GM12872 (cell line): ENCODE measurements at regions not wholly inside any gene's neighbourhood (a gene's known extent, or its start where the extent isn't known, plus 50 kb on each side); places are given as distances from the start of the nearest gene placed in this dataset.

ENCODE experiments used
- TF ChIP-seq, protein P1 (sequence below): IDR thresholded peaks from 3 replicates; pipeline ENCODE4 v1.5.1; 2011; ENCODE audit warnings: low read depth, mild to moderate bottlenecking, low read length, moderate library complexity; ENCODE audit not compliant: insufficient read depth

DNA sequence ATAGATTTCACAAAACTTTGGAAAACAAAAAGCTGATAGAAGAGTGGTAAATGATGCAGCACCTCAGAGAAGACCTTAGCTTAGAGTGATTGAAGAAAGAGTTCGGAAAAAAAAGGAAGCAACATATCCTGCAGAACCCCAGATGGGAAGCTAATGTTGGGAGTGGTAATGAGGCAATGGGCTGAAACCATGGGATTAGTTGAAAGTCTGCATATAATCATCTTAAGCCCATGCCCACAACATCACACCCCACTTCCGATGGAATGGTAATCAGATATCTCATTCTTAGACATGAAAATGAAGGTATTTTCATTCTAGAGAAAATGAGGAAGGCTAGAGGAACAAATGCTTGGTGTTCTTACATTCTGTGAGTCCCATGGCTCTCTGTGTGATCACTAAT, 146.3 kb upstream of the ADAMTS3 start:
- TF ChIP-seq, protein P1, sequence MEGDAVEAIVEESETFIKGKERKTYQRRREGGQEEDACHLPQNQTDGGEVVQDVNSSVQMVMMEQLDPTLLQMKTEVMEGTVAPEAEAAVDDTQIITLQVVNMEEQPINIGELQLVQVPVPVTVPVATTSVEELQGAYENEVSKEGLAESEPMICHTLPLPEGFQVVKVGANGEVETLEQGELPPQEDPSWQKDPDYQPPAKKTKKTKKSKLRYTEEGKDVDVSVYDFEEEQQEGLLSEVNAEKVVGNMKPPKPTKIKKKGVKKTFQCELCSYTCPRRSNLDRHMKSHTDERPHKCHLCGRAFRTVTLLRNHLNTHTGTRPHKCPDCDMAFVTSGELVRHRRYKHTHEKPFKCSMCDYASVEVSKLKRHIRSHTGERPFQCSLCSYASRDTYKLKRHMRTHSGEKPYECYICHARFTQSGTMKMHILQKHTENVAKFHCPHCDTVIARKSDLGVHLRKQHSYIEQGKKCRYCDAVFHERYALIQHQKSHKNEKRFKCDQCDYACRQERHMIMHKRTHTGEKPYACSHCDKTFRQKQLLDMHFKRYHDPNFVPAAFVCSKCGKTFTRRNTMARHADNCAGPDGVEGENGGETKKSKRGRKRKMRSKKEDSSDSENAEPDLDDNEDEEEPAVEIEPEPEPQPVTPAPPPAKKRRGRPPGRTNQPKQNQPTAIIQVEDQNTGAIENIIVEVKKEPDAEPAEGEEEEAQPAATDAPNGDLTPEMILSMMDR, result no peak

DNA sequence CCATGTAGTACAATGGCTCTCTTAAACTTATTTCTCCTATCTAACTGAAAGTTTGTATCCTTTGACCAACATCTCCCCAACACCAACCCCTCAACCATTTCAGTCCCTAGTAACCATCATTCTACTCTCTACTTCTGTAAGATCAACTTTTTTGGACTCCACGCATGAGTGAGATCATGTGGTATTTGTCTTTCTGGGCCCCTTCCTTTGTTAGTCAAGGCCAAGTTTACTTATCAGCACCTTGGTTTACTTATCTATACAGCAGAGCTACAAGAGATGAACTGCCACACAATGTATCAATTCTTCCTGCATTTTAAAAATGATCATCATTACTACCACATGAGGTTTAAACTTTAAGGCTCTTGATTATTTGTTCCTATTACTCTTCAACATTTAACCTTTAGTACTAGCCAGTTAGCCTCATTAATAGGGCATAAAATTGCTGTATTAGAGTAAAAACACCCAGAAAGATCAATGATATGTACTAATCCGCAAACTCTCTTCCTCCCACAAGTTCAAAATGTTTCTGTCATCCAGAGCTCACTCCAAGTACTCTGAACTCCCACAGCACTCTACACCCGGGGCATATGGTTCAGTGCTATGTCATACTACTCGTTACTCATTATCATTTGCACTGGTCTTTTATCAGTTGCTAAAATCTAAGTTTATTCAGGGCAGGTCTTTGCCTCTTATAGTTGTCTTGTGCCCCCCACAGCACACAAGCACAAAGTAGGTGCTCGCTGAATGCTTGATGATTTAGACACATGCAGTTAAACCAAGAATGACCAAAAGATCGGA, 145.7 kb upstream of the ADAMTS3 start:
- TF ChIP-seq, protein P1, result no peak

DNA sequence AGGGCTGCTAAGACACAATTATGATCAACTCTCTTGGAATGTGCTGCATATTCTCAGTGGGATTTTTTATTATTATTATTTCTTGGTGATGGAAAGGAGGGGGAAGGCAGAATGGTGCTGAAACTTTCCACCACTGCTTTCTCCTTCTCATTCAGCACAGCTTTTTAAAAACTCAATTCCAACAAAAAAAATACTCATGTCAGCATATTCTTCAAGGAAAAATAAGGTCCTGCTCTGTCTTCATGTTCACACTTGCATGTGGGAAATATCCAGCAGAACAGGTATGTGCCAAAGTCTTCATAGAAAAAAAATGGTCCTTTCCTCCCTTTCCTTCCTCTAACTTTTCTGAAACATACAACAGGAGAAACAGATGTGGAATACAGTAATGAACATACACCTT, 144.0 kb upstream of the ADAMTS3 start:
- TF ChIP-seq, protein P1, result no peak

DNA sequence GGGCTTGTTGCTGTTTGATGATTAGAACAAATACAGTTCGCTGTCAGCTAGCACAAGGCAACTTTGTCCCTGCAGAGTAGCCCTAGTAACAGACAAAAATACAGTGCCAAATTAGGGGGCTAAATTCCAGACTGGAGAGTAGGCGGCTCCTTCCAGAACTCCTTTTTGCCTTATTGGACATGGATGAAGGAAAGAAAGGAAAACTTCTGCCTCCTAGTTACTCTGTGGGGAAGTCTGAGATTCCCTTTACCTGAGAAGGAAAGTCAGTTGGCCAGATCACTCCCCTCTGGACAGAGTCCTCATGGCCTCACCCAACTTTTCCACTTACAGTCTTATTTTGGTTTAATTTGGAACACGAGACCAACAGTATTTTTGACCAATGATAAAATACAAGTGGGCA, 140.5 kb upstream of the ADAMTS3 start:
- TF ChIP-seq, protein P1, result no peak

DNA sequence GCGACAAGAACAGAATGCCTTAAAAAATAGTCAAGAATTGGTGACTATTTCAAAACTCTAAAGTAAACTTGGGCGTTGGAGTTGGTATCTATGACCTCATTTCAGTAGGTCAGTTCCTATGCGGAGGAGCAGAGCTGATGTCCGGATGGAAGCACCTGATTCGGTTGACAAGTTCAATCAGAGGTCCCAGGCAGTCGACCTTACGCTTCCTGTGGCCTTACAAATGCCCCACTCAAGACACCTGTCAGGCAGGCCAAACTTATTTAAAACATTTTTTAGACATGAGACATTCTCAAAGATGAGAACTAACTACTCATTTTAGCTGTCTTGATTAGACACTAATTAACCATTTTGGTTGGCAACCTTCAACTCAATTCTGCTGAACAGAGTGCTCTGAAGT, 137.7 kb upstream of the ADAMTS3 start:
- TF ChIP-seq, protein P1, result no peak

DNA sequence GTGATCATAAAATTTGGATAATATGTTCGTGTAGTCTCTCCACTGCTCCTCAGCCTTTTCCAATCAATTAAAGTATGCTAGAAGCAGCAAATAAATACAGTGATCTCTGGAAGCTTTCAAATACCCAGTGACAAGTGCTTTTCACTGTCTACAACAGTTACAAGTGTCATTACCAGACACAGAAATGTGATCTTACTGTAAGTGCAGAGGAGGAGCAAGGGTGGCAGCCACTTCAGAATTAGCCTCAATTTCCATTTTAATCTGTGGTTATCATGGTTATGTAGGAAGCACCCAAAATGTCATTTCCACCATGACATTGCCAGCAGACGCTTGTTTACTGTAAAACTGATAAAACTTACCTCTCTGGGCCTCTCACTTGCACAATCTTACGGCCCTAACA, 133.9 kb upstream of the ADAMTS3 start:
- TF ChIP-seq, protein P1, result no peak

DNA sequence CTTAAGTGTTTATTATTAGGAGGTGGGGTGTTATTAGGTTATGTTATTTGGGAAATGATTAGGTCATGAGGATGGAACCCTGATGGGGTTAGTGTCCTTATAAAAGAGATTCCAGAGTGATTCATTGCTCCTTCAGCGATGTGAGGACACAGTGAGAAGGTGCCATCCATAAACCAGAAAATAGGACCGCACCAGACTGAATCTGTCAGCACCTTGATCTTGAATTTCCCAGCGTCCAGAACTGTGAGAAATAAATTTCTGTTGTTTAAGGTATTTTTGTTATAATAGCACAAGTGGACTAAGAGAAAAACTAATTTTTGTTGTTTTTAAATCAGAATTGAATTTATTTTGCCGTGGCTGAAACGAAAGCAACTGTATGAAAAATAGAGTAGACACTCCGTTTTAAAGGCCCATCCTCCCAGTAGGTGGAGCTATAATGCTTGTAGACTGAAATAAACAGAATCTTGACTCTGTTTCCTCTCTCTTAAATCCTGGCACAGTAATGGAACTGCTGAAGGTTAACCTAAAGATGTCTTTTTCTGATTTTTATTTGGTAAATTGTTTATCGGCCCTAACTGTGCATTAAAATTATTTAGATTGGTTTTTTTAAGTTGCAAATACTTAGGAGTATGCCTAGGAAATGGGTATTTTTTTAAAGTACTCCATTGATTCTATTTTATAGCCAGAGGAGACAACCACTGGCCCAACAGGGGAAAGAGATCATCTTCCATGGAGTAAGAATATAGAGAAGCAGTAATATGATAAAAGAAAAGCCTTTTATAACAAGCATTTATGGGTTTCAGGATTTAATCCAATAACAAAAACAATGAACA, 133.2 kb upstream of the ADAMTS3 start:
- TF ChIP-seq, protein P1, result peak; percentile 61
